ENCODE measurements at regions not wholly inside any gene's neighbourhood (a gene's known extent, or its start where the extent isn't known, plus 50 kb on each side); places are given as distances from the start of the nearest gene placed in this dataset.
A peak's percentile ranks its signal among the peaks of the same experiment; 100 is the strongest.

- DNase-seq = no peak
These were observed 357.0 kb upstream of the ZNF608 start for GRCh38 chr5:125103459-125103858.

- no peak for DNase-seq
These were observed 359.8 kb upstream of the ZNF608 start for GRCh38 chr5:125106271-125106670.

GRCh38 chr5:125106881-125107280 lies 360.4 kb upstream of the ZNF608 start:
- no peak for DNase-seq

- peak; percentile 35 for DNase-seq
These were observed 362.9 kb upstream of the ZNF608 start for GRCh38 chr5:125109293-125109692.

GRCh38 chr5:125109816-125110215 lies 363.4 kb upstream of the ZNF608 start:
- no peak for DNase-seq

- peak; percentile 8 for DNase-seq
These were observed 365.8 kb upstream of the ZNF608 start for GRCh38 chr5:125112196-125112595.

GRCh38 chr5:125113328-125113727 lies 366.9 kb upstream of the ZNF608 start:
- DNase-seq = no peak

GRCh38 chr5:125115195-125115525 lies 368.7 kb upstream of the ZNF608 start:
- DNase-seq = no peak

- DNase-seq = no peak
These were observed 371.1 kb upstream of the ZNF608 start for GRCh38 chr5:125117566-125117965.

GRCh38 chr5:125120012-125120411 lies 373.6 kb upstream of the ZNF608 start:
- DNase-seq = no peak

- DNase-seq = peak; percentile 48
These were observed 378.8 kb upstream of the ZNF608 start for GRCh38 chr5:125125031-125125823.

GRCh38 chr5:125126050-125126449 lies 379.6 kb upstream of the ZNF608 start:
- DNase-seq = no peak

GRCh38 chr5:125129151-125129806 lies 382.8 kb upstream of the ZNF608 start:
- DNase-seq = no peak

GRCh38 chr5:125130591-125130990 lies 384.2 kb upstream of the ZNF608 start:
- DNase-seq = no peak

- DNase-seq = peak; percentile 64
These were observed 388.0 kb upstream of the ZNF608 start for GRCh38 chr5:125134216-125135081.

- peak; percentile 98 for DNase-seq
These were observed 391.1 kb upstream of the ZNF608 start for GRCh38 chr5:125137535-125137934.

GRCh38 chr5:125138266-125138665 lies 391.8 kb upstream of the ZNF608 start:
- peak; percentile 45 for DNase-seq

- no peak for DNase-seq
These were observed 393.2 kb upstream of the ZNF608 start for GRCh38 chr5:125139590-125139989.

- DNase-seq = no peak
These were observed 393.8 kb upstream of the ZNF608 start for GRCh38 chr5:125140220-125140619.

GRCh38 chr5:125140855-125141254 lies 394.4 kb upstream of the ZNF608 start:
- peak; percentile 90 for DNase-seq

- no peak for DNase-seq
These were observed 396.0 kb upstream of the ZNF608 start for GRCh38 chr5:125142458-125142857.

GRCh38 chr5:125143011-125143410 lies 396.6 kb upstream of the ZNF608 start:
- DNase-seq = no peak

GRCh38 chr5:125148076-125148475 lies 401.6 kb upstream of the ZNF608 start:
- peak; percentile 69 for DNase-seq

- DNase-seq = no peak
These were observed 402.3 kb upstream of the ZNF608 start for GRCh38 chr5:125148706-125149105.

Data from DMS53 (cell line).